ENCODE measurements at regions not wholly inside any gene's neighbourhood (a gene's known extent, or its start where the extent isn't known, plus 50 kb on each side); places are given as distances from the start of the nearest gene placed in this dataset.

DNA sequence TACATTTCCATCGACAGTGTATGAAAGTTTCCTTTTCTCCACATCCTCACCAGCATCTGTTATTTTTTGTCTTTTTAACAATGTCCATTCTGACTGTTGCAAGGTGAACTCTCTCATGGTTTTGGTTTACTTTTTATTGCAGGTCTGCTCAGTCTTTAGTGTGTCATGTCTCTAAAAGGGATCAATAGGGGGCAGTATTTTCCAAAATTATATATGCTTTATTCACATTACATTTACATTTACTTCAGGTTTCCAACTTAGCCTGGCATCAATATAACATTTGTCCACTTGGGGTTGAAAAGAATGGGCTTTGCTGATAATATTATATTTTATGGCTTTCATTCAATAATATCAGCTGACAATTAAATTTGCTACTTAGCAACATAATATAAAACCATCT lies 265.0 kb upstream of the SLITRK2 start:
- no peak overlapping the region for H3K4me3 ChIP-seq (ENCODE audit: low read depth, low read length)
- H3K27ac ChIP-seq (ENCODE audit: low read depth) = no peak overlapping the region
- no peaks in the 10 kb centered on the region for H3K36me3 ChIP-seq (ENCODE audit: insufficient read depth)
- no peak for DNase-seq (ENCODE audit: extremely low spot score)
- no peaks in the 10 kb centered on the region for H3K4me1 ChIP-seq (ENCODE audit: insufficient read depth)
- WGBS = 48% methylated on average over 1 of the region's 1 CpG

DNA sequence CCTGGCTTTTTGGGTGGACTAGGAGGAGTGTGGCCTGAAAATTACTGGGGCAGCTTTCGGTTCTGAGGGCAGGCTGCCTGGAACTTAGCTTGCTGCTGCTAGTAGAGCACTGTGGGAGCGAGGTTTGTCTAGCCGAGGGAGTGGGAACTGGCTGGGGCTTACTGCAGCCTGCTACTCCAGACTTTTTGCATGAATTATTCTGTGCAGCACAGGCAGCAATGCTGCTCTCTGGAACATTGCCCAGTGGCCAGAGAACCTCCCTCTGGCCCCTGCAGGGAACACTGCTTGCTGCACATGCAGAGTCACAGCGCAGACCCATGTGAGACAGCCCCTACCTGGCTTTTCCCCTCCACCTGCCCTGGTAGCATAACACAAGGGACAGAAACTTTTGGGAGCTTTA lies 263.9 kb upstream of the SLITRK2 start:
- no peaks in the 10 kb centered on the region for H3K4me1 ChIP-seq (ENCODE audit: insufficient read depth)
- H3K4me3 ChIP-seq (ENCODE audit: low read depth, low read length) = no peak overlapping the region
- H3K36me3 ChIP-seq (ENCODE audit: insufficient read depth) = no peaks in the 10 kb centered on the region
- no peak overlapping the region for H3K27ac ChIP-seq (ENCODE audit: low read depth)
- no peak for DNase-seq (ENCODE audit: extremely low spot score)
- WGBS = 85% methylated on average over 4 of the region's 4 CpGs

DNA sequence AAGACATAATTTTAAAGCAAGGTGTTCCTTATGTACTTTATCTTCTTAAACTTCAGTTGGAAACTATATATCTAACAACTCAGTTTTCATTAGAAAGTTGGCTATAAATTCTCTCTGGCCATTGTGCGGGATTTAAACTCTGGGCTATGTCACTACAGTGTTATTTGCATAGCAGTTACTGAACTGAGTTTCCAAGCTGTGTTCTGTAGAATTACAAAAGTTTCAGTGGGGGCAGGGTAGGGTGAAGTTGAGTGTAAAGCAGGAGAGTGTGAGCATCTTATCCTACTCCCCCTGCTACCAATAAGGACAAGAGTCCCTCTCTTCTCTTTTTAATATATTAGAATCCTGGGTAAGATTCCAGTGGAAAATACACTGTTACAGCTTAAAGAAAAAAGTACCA lies 254.5 kb upstream of the SLITRK2 start:
- no peak for DNase-seq (ENCODE audit: extremely low spot score)
- Histone ChIP-seq H3K27ac (ENCODE audit: low read depth) (no peak overlapping the region), H3K4me1 (ENCODE audit: insufficient read depth) (no peaks in the 10 kb centered on the region), H3K4me3 (ENCODE audit: low read depth, low read length) (no peak overlapping the region), H3K36me3 (ENCODE audit: insufficient read depth) (no peaks in the 10 kb centered on the region)
- 51% methylated on average over 1 of the region's 1 CpG for WGBS

DNA sequence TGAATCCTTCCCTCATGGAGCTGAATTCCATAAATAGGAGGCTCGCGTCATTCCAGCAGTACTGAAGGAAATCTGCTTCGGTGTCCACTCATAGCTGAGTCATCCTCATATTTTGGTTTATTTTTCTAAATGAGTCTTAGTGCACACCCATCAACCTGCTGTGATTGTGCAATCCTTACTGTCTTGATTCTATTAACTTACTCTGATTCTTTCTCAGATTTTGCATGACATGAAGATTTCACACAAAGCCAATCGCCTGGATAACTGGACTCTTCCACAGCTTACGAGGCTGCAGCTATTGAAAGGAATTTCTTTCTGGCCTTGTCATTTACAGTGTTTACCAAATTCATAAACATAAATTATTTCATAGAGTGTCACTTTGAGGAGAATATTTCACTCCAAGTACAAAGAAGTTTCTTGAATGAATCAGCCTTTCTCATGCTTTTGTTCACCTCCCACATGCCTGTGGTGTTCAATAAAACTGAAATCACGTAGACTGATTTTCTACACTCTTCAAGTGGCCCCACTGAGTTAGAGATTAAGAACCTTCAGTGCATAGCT lies 207.6 kb upstream of the SLITRK2 start:
- WGBS = 62% methylated on average over 6 of the region's 6 CpGs

DNA sequence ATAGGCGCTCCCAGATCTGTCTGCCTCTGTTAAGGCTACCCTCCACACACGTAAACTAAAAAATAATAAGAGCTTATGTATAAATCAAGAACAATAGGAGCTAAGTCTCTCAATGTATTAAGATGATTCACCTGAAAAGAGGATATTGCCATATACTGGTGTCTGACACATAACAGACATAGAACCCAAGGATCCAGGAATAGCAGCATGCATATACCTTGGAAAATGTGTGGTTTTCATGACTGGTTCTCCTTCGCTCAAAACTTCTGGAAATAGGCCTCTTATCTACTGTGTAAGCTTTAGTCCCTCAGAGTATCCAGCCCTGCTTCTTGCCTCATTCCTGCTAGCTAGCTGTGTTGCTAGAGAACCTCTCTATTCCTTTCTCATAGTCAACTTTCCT lies 203.7 kb upstream of the SLITRK2 start:
- no peaks in the 10 kb centered on the region for H3K4me1 ChIP-seq (ENCODE audit: insufficient read depth)
- no peak overlapping the region for H3K4me3 ChIP-seq (ENCODE audit: low read depth, low read length)
- H3K27ac ChIP-seq (ENCODE audit: low read depth) = no peak overlapping the region
- no peak for DNase-seq (ENCODE audit: extremely low spot score)
- H3K36me3 ChIP-seq (ENCODE audit: insufficient read depth) = no peaks in the 10 kb centered on the region
- 58% methylated on average over 3 of the region's 3 CpGs for WGBS

More for the DNA sequence above, 207.6 kb upstream of the SLITRK2 start:
- Histone ChIP-seq H3K4me1 (ENCODE audit: insufficient read depth) (no peaks in the 10 kb centered on the region), H3K36me3 (ENCODE audit: insufficient read depth) (no peaks in the 10 kb centered on the region), H3K4me3 (ENCODE audit: low read depth, low read length) (no peak overlapping the region), H3K27ac (ENCODE audit: low read depth) (no peak overlapping the region)
- DNase-seq (ENCODE audit: extremely low spot score) = no peak

DNA sequence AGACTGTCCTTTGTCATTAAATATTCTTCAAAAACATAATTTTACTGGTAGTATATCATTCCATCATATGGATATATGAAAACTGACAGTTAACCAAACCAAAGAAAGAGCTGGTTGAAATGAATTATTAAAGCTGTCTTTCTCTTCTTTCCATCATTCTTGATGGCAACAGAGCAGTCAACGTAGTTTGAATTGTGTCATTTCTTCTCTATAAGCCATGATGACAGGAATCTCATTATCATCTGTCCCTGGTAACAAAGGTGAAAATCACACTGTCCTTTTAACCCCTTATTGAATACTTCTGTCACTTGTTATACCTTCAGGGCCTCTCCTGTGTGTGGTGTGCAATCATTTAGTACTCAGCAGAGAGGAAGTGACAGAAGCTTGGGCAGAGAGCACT lies 197.0 kb upstream of the SLITRK2 start:
- Histone ChIP-seq H3K4me3 (ENCODE audit: low read depth, low read length) (no peak overlapping the region), H3K36me3 (ENCODE audit: insufficient read depth) (no peaks in the 10 kb centered on the region), H3K27ac (ENCODE audit: low read depth) (no peak overlapping the region), H3K4me1 (ENCODE audit: insufficient read depth) (no peaks in the 10 kb centered on the region)
- WGBS = 53% methylated on average over 1 of the region's 1 CpG
- no peak for DNase-seq (ENCODE audit: extremely low spot score)

DNA sequence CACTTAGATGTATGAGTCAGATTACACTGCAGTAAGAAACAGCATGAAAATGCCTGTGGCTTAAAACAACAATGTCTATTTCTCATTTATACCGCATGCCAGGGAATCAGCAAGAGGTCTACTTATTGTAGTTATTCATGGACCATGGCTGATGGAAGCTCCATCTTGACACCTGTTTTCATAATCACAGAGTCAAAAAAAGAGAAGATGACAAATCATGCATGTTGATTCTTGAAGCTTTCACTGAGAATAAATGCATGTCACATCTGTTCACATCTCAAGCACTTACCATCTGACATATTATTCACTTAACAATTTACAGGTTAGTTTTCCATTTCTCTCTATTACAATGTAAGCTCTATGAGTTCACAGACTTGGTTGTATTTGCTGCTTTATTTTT lies 194.2 kb upstream of the SLITRK2 start:
- Histone ChIP-seq H3K4me3 (ENCODE audit: low read depth, low read length) (no peak overlapping the region), H3K4me1 (ENCODE audit: insufficient read depth) (no peaks in the 10 kb centered on the region), H3K27ac (ENCODE audit: low read depth) (no peak overlapping the region), H3K36me3 (ENCODE audit: insufficient read depth) (no peaks in the 10 kb centered on the region)
- DNase-seq (ENCODE audit: extremely low spot score) = no peak
- WGBS = 96% methylated on average over 1 of the region's 1 CpG

DNA sequence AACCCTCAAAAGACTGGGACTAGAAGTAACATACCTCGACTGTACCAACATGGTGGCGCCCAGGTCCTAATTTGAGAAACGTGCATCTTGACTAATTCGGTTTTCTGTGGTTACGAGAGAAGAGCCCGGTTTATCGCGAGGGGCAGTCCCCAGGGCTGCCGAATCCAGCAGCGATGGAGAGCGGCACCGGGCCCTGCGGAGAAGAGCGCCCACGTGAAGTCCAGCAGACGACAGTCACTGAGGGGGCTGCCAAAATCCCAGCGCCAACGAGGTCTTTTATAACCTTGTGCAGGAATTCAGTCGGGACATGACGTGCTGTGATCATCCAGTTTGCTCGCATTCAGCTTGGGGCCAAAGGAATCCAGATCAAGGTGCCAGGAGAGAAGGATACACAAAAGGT lies 187.5 kb upstream of the SLITRK2 start:
- 90% methylated on average over 21 of the region's 21 CpGs for WGBS
- H3K36me3 ChIP-seq (ENCODE audit: insufficient read depth) = no peaks in the 10 kb centered on the region
- H3K27ac ChIP-seq (ENCODE audit: low read depth) = no peak overlapping the region
- H3K4me3 ChIP-seq (ENCODE audit: low read depth, low read length) = no peak overlapping the region
- DNase-seq (ENCODE audit: extremely low spot score) = no peak
- H3K4me1 ChIP-seq (ENCODE audit: insufficient read depth) = no peaks in the 10 kb centered on the region

DNA sequence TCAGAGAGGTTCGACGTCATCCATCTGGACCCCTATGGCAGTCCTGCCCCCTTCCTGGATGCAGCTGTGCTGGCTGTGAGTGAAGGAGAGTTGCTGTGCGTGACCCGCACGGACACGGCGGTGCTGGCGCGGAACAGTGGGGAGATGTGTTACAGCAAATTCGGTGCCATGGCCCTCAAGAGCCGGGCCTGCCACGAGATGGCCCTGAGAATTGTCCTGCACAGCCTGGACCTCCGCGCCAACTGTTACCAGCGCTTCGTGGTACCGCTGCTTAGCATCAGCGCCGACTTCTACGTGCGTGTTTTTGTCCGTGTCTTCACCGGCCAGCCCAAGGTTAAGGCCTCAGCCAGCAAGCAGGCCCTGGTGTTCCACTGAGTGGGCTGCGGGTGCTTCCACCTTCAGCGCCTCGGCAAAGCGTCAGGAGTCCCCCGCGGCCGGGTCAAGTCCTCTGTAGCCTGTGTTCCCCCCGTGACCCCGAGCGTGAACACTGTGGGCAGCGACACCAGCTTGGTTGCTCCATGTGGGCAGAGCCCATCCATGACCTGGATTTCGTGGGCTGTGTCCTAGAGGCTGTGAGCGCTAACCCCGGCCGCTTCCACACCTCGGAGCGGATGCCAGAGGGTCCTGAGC lies 186.7 kb upstream of the SLITRK2 start:
- 96% methylated on average over 40 of the region's 40 CpGs for WGBS
- Histone ChIP-seq H3K36me3 (ENCODE audit: insufficient read depth) (no peaks in the 10 kb centered on the region), H3K4me3 (ENCODE audit: low read depth, low read length) (no peak overlapping the region), H3K27ac (ENCODE audit: low read depth) (no peak overlapping the region), H3K4me1 (ENCODE audit: insufficient read depth) (no peaks in the 10 kb centered on the region)
- no peak for DNase-seq (ENCODE audit: extremely low spot score)

DNA sequence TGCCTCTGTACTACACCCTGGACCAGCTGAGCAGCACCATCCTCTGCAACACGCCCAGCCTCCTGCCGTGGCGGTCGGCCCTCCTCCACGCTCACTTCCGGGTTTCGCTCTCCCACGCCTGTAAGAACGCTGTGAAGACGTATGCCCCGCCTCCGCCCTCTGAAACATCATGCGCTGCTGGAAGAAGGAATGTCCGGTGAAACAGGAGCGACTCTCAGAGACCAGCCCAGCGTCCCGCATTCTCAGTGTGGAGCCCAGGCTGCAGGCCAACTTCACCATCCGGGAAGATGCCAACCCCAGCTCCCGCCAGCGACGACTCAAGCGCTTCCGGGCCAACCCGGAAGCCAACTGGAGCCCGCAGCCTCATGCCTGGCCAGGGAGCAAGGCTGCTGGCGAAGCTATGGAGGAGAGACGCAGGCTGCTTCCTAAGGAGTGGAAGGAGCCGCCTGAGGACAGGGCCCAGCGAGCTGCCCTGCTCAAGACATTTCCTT lies 186.1 kb upstream of the SLITRK2 start:
- Histone ChIP-seq H3K36me3 (ENCODE audit: insufficient read depth) (no peaks in the 10 kb centered on the region), H3K4me3 (ENCODE audit: low read depth, low read length) (no peak overlapping the region), H3K4me1 (ENCODE audit: insufficient read depth) (no peaks in the 10 kb centered on the region), H3K27ac (ENCODE audit: low read depth) (no peak overlapping the region)
- DNase-seq (ENCODE audit: extremely low spot score) = no peak
- 96% methylated on average over 29 of the region's 29 CpGs for WGBS

DNA sequence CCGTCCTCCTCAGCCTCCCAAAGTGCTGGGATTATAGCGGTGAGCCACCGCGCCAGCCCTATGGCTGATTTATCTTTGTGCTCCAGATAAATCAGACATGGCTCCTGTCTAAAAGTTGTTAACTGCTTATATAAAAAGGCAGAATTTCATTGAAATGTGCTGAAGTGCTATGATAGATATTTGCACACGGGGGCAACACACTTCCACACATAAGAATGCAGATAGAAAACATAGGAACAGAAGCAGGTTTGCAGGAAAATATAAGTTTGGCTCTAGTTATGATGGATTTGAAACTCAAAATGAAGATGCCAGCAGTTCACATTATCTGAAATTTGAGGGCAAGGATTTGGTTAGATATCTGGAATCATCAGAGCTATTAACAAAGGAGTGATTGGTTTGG lies 163.1 kb upstream of the SLITRK2 start:
- Histone ChIP-seq H3K4me3 (ENCODE audit: low read depth, low read length) (no peak overlapping the region), H3K36me3 (ENCODE audit: insufficient read depth) (no peaks in the 10 kb centered on the region), H3K27ac (ENCODE audit: low read depth) (no peak overlapping the region), H3K4me1 (ENCODE audit: insufficient read depth) (no peaks in the 10 kb centered on the region)
- 84% methylated on average over 5 of the region's 5 CpGs for WGBS
- no peak for DNase-seq (ENCODE audit: extremely low spot score)

DNA sequence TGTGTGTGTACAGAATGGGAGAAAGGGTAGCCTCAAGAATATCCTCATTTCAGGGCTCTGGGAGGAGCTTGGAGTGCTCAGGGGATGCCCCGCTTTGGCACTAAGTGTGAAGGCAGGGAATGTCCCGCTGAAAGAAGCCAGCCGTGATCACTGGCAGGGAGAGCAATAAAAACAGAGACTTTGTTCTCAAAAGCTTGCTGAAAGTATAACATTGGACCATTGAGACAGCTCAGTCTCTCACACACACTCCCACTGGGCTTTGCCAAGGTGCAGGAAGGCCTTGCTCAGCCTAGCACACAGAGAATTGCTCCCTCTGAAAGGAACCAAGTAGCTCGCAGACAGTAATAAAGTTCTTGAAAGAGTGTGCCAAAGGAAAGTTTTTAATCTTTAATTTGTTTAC lies 143.8 kb upstream of the SLITRK2 start:
- H3K4me1 ChIP-seq (ENCODE audit: insufficient read depth) = no peaks in the 10 kb centered on the region
- no peaks in the 10 kb centered on the region for H3K36me3 ChIP-seq (ENCODE audit: insufficient read depth)
- WGBS = 33% methylated on average over 4 of the region's 4 CpGs
- DNase-seq (ENCODE audit: extremely low spot score) = no peak
- H3K27ac ChIP-seq (ENCODE audit: low read depth) = no peak overlapping the region
- no peak overlapping the region for H3K4me3 ChIP-seq (ENCODE audit: low read depth, low read length)

DNA sequence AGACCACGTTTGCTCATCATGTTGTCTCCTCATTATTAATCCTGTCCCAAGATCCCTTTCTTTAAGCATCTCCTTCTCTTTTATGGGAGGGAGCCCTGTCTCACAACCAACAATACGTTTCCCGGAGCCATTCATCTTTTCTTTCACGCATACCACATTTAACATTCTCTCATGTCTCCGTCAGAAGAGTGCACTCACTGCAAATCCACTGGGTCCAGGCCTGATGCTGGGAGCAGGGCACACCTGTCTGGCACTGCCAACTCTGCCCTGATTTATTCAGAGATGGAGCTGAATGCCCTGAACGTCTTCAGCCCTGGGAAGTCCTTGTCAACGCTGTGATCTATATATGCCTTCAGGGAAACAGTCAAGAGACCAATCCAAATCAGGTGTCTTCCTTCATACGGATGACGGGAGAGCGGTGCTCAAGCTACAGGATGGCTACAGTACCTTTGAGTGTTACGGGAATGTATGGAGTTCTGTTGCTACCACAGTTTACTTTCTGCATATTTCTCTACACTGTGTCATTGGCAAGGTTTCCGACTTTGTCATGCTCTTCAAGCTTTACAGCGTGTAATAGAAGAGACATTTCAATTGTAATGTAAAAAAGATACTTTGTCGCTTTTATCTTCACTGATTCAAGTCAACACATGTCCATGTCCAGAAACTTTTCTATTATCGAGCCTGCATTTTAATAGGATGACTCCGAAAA lies 140.4 kb upstream of the SLITRK2 start:
- Histone ChIP-seq H3K36me3 (ENCODE audit: insufficient read depth) (no peaks in the 10 kb centered on the region), H3K27ac (ENCODE audit: low read depth) (no peak overlapping the region), H3K4me1 (ENCODE audit: insufficient read depth) (no peaks in the 10 kb centered on the region), H3K4me3 (ENCODE audit: low read depth, low read length) (no peak overlapping the region)
- DNase-seq (ENCODE audit: extremely low spot score) = no peak
- whole genome bisulfite sequencing = 81% methylated on average over 16 of the region's 16 CpGs

DNA sequence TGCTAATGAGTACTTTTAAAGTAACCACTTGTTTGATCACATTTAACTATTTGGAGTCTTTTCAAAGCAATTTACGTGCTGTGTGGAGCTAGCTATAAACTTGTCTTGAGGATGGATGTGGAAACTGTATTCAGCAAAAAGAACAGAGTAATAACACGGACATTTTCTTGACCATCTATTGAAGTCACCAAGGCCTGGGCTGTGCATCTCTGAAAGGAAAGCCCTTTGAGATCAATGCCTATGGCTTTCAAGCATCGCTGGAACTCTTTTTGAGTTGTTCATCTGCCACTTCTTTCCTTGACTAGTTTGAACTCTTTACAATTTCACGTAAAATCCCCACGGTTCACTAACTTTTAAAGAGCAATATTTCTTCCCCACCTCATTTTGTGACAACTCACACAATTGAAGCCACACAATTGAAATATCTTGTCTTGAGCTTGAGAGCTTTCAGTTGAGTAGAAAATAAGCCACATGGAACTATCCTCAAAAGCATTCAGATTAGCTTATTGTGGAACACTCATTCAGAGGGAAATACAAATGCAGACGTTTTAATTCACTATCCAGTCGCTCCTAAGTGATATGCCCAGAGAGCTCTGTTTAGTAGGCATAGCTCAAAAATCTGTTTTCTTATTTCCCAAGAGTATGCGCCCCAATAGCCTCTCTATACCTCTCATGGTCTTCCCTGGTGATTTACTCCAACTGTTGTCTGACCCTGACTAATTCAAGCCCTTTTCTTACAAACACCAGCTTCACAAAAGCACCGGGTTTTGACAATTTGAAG lies 134.9 kb upstream of the SLITRK2 start:
- H3K27ac ChIP-seq (ENCODE audit: low read depth) = no peak overlapping the region
- H3K4me1 ChIP-seq (ENCODE audit: insufficient read depth) = no peaks in the 10 kb centered on the region
- no peaks in the 10 kb centered on the region for H3K36me3 ChIP-seq (ENCODE audit: insufficient read depth)
- WGBS = 74% methylated on average over 9 of the region's 9 CpGs
- DNase-seq (ENCODE audit: extremely low spot score) = no peak
- H3K4me3 ChIP-seq (ENCODE audit: low read depth, low read length) = no peak overlapping the region

Data from urinary bladder (tissue), 3 donors.